WTC11 (cell line): ENCODE measurements at regions not wholly inside any gene's neighbourhood (a gene's known extent, or its start where the extent isn't known, plus 50 kb on each side); places are given as distances from the start of the nearest gene placed in this dataset.

ENCODE experiments used
- ATAC-seq: fragments of 200-7000 bp; cut with Tn5 transposase; 2 replicates; pipeline ENCODE4 v1.10.0; 2021; ENCODE audit warnings: mild to moderate bottlenecking, moderate library complexity
- CTCF ChIA-PET: fragments of 300-600 bp; sonication (Branson Sonifier 250); formaldehyde crosslinking; loops from one replicate; lab custom pipeline; 2021; ENCODE audit warnings: antibody characterized with exemption; lab: Charles Lee
- POLR2A ChIA-PET: fragments of 350-600 bp; sonication (Branson Sonifier 250); formaldehyde crosslinking; loops from one replicate; lab custom pipeline; 2021; ENCODE audit warnings: antibody characterized with exemption; lab: Charles Lee
- DNase-seq: peaks from one replicate; pipeline ENCODE4 v3.0.0; 2021; ENCODE audit warnings: low spot score
- H3K27ac Mint-ChIP-seq: 2 replicates; pipeline ENCODE4 v1.8.0; 2021; ENCODE audit warnings: mixed read lengths
- H3K27me3 Mint-ChIP-seq: 2 replicates; pipeline ENCODE4 v1.8.0; 2021; ENCODE audit warnings: low read depth, mild to moderate bottlenecking, moderate library complexity, mixed read lengths
- H3K36me3 Mint-ChIP-seq: 2 replicates; pipeline ENCODE4 v1.8.0; 2021; ENCODE audit warnings: mixed read lengths
- H3K4me1 Mint-ChIP-seq: 2 replicates; pipeline ENCODE4 v1.8.0; 2022; ENCODE audit warnings: mixed read lengths
- H3K4me3 Mint-ChIP-seq: 2 replicates; pipeline ENCODE4 v1.8.0; 2021; ENCODE audit warnings: mild to moderate bottlenecking, moderate library complexity, mixed read lengths
- H3K9me3 Mint-ChIP-seq: 2 replicates; pipeline ENCODE4 v1.8.0; 2021; ENCODE audit warnings: mixed read lengths
- ATF2 ChIP-seq: sonication (generic); formaldehyde crosslinking; IDR thresholded peaks from 2 replicates; pipeline ENCODE4 v1.8.1; 2022; ENCODE audit warnings: low read depth, missing genetic modification reagents, borderline replicate concordance
- ATF6 ChIP-seq: sonication (generic); formaldehyde crosslinking; IDR thresholded peaks from 2 replicates; pipeline ENCODE4 v1.8.1; 2023; ENCODE audit warnings: mild to moderate bottlenecking, missing genetic modification reagents
- CREM ChIP-seq: sonication (generic); formaldehyde crosslinking; IDR thresholded peaks from 2 replicates; pipeline ENCODE4 v1.8.1; 2022; ENCODE audit warnings: mild to moderate bottlenecking, missing genetic modification reagents, moderate library complexity
- ESRRA ChIP-seq: sonication (generic); formaldehyde crosslinking; IDR thresholded peaks from 2 replicates; pipeline ENCODE4 v1.8.1; 2022; ENCODE audit warnings: mild to moderate bottlenecking, missing genetic modification reagents, borderline replicate concordance
- FOXK1 ChIP-seq: sonication (generic); formaldehyde crosslinking; IDR thresholded peaks from 2 replicates; pipeline ENCODE4 v1.8.0; 2022; ENCODE audit warnings: mild to moderate bottlenecking, moderate library complexity, missing genetic modification reagents
- GTF2I ChIP-seq: fragments of 250-450 bp; sonication (Bioruptor Pico); conservative IDR thresholded peaks from 2 replicates; pipeline ENCODE4 v1.4.0; 2021; ENCODE audit warnings: mild to moderate bottlenecking
- IRF1 ChIP-seq: sonication (generic); formaldehyde crosslinking; IDR thresholded peaks from 2 replicates; pipeline ENCODE4 v1.8.0; 2023; ENCODE audit warnings: missing genetic modification reagents
- NR2C2 ChIP-seq: sonication (generic); formaldehyde crosslinking; IDR thresholded peaks from 2 replicates; pipeline ENCODE4 v1.8.0; 2022; ENCODE audit warnings: mild to moderate bottlenecking, missing genetic modification reagents
- NR3C1 ChIP-seq: sonication (generic); formaldehyde crosslinking; conservative IDR thresholded peaks from 2 replicates; pipeline ENCODE4 v1.8.1; 2023; ENCODE audit warnings: low read depth, mild to moderate bottlenecking, missing genetic modification reagents
- PREB ChIP-seq: sonication (generic); formaldehyde crosslinking; IDR thresholded peaks from 2 replicates; pipeline ENCODE4 v1.8.1; 2022; ENCODE audit warnings: mild to moderate bottlenecking, missing genetic modification reagents, moderate library complexity, borderline replicate concordance
- PRRX2 ChIP-seq: fragments of 250-450 bp; sonication (Bioruptor Pico); IDR thresholded peaks from 2 replicates; pipeline ENCODE4 v1.8.0; 2021; ENCODE audit warnings: mild to moderate bottlenecking
- TCF7 ChIP-seq: sonication (generic); formaldehyde crosslinking; IDR thresholded peaks from 2 replicates; pipeline ENCODE4 v1.8.0; 2022; ENCODE audit warnings: mild to moderate bottlenecking, low read depth, missing genetic modification reagents, moderate library complexity
- TEAD1 ChIP-seq: sonication (generic); formaldehyde crosslinking; IDR thresholded peaks from 2 replicates; pipeline ENCODE4 v1.8.0; 2022; ENCODE audit warnings: mild to moderate bottlenecking, missing genetic modification reagents
- USF2 ChIP-seq: sonication (generic); formaldehyde crosslinking; IDR thresholded peaks from 2 replicates; pipeline ENCODE4 v1.8.1; 2023; ENCODE audit warnings: mild to moderate bottlenecking, missing genetic modification reagents, moderate library complexity
- ZNF121 ChIP-seq: sonication (generic); formaldehyde crosslinking; IDR thresholded peaks from 2 replicates; pipeline ENCODE4 v1.8.0; 2023; ENCODE audit warnings: missing genetic modification reagents
- ZNF219 ChIP-seq: sonication (generic); formaldehyde crosslinking; IDR thresholded peaks from 2 replicates; pipeline ENCODE4 v1.8.0; 2023; ENCODE audit warnings: missing genetic modification reagents, mild to moderate bottlenecking, borderline replicate concordance
- TF ChIP-seq, protein P1 (sequence below): sonication (generic); formaldehyde crosslinking; IDR thresholded peaks from 2 replicates; pipeline ENCODE4 v1.8.0; 2023; ENCODE audit warnings: mild to moderate bottlenecking, missing genetic modification reagents
- TF ChIP-seq, protein P2 (sequence below): fragments of 250-450 bp; sonication (Bioruptor Pico); conservative IDR thresholded peaks from 2 replicates; pipeline ENCODE4 v1.9.0; 2021; ENCODE audit warnings: mild to moderate bottlenecking
- TF ChIP-seq, protein P3 (sequence below): fragments of 250-450 bp; sonication (Bioruptor Pico); IDR thresholded peaks from 2 replicates; pipeline ENCODE4 v1.9.0; 2021; ENCODE audit warnings: mild to moderate bottlenecking

DNA sequence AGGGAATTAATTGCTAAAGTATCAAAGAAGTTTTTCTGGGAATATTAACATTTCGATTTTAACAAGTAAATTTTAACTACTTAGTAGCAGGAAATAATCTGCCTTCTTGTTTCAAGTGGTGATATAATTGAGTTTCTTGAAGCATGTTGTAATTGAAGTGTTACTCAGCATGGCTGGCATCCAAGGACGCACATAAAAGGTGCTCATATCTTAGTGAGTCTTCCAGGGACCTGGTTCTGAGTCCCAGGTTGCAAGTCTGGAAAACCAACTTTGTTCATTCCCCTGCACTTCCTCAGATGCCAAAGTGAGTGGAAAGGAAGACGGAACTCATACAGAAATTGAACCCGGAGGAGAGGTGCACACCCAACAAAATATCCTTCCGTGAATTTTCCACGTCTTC is 399.6 kb downstream of the NLGN4X start (continued):
- TF ChIP-seq ESRRA (CRISPR knock-in tag): no peak
- TF ChIP-seq TCF7 (CRISPR knock-in tag): no peak
- no peak for TF ChIP-seq ATF6
- no peak for TF ChIP-seq CREM (CRISPR knock-in tag)
- no peak for TF ChIP-seq NR2C2 (CRISPR knock-in tag)
- TF ChIP-seq PRRX2: no peak
- TF ChIP-seq, all 79 proteins: peak for 0

DNA sequence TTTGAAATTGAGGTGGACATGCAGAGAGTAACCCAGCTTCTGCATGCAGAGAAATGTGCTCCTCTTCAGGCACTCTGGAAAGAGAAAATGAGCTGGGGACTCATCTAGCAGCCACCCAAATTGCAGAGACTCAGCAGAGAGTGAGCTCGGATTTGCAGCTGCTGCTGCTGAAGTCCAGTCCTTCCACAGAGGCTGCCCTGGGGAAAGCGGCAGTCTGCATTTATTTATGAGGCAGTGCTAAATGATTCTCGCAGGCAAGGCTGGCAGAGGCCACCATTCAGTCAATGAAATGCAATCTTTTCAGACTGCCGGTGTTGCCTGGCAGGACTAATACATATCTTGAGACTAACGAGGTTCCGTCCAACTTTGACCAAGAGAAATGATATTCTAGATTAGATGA is 404.8 kb downstream of the NLGN4X start:
- no peaks in the 10 kb centered on the region for H3K4me1 Mint-ChIP-seq
- H3K36me3 Mint-ChIP-seq: no peaks in the 10 kb centered on the region
- POLR2A ChIA-PET: no interaction called here
- no peak for ATAC-seq
- CTCF ChIA-PET: no interaction called here
- no peak for DNase-seq
- TF ChIP-seq, protein P1, sequence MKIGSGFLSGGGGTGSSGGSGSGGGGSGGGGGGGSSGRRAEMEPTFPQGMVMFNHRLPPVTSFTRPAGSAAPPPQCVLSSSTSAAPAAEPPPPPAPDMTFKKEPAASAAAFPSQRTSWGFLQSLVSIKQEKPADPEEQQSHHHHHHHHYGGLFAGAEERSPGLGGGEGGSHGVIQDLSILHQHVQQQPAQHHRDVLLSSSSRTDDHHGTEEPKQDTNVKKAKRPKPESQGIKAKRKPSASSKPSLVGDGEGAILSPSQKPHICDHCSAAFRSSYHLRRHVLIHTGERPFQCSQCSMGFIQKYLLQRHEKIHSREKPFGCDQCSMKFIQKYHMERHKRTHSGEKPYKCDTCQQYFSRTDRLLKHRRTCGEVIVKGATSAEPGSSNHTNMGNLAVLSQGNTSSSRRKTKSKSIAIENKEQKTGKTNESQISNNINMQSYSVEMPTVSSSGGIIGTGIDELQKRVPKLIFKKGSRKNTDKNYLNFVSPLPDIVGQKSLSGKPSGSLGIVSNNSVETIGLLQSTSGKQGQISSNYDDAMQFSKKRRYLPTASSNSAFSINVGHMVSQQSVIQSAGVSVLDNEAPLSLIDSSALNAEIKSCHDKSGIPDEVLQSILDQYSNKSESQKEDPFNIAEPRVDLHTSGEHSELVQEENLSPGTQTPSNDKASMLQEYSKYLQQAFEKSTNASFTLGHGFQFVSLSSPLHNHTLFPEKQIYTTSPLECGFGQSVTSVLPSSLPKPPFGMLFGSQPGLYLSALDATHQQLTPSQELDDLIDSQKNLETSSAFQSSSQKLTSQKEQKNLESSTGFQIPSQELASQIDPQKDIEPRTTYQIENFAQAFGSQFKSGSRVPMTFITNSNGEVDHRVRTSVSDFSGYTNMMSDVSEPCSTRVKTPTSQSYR: no peak
- TF ChIP-seq, protein P2, sequence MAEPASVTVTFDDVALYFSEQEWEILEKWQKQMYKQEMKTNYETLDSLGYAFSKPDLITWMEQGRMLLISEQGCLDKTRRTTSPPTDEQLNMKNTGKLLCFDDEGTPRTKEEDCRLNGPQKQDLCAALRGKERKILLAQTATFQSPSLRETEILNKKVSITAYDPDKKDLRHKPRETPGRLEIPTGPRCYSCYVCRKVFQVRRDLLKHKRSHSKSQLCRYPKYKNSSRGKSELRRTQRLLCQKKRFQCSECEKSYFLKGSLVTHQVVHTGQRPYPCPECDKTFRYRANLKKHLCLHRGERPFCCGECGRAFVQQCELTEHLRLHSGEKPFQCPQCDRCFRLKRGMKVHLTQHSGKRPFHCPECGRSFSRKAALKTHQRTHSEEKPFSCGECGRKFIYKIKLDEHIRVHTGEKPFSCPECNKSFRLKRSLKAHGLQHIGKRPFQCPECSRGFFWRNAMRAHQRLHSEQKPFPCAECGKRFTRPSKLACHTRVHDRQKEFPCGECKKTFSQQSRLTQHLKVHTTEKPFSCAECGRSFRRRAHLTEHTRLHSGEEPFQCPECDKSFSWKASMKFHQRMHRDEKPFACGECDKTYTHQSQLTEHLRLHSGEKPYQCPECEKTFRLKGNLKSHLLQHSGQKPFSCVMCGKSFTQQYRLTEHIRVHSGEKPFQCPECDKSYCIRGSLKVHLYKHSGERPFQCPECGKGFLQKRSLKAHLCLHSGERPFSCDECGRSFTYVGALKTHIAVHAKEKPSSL (CRISPR knock-in tag): no peak
- no peak for TF ChIP-seq IRF1 (CRISPR knock-in tag)
- no peak for TF ChIP-seq FOXK1
- no peak for TF ChIP-seq TEAD1
- no peak for TF ChIP-seq PREB
- TF ChIP-seq, protein P3, sequence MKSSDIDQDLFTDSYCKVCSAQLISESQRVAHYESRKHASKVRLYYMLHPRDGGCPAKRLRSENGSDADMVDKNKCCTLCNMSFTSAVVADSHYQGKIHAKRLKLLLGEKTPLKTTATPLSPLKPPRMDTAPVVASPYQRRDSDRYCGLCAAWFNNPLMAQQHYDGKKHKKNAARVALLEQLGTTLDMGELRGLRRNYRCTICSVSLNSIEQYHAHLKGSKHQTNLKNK: no peak
- TF ChIP-seq USF2 (CRISPR knock-in tag): no peak
- no peak for TF ChIP-seq NR3C1 (CRISPR knock-in tag)
- TF ChIP-seq ZNF121 (CRISPR knock-in tag): no peak
- no peak for TF ChIP-seq GTF2I
- no peak for TF ChIP-seq ATF2 (CRISPR knock-in tag)
- TF ChIP-seq ZNF219 (CRISPR knock-in tag): no peak
- peaks cover 9% of the 10 kb centered on the region for H3K27me3 Mint-ChIP-seq
- no peaks in the 10 kb centered on the region for H3K9me3 Mint-ChIP-seq
- H3K4me3 Mint-ChIP-seq: no peak overlapping the region
- H3K27ac Mint-ChIP-seq: no peak overlapping the region
